ENCODE measurements at regions not wholly inside any gene's neighbourhood (a gene's known extent, or its start where the extent isn't known, plus 50 kb on each side); places are given as distances from the start of the nearest gene placed in this dataset.
"Not testable (repeated sequence)": the region's sequence is repeated elsewhere in the genome, so short reads cannot be mapped to it uniquely, and the experiment has no call there.

- in situ Hi-C loops (cut with HindIII; ENCODE audit: low sequenced_read_pairs) = no loop called here
These were observed 321.5 kb upstream of the FAM78B start for GRCh38 chr1:166488327-166488726.

- in situ Hi-C loops (cut with HindIII; ENCODE audit: low sequenced_read_pairs) = no loop called here
These were observed 322.5 kb upstream of the FAM78B start for GRCh38 chr1:166489356-166489669.

GRCh38 chr1:166489670-166490436, 323.1 kb upstream of the FAM78B start:
- in situ Hi-C loops (cut with HindIII; ENCODE audit: low sequenced_read_pairs) = no loop called here

GRCh38 chr1:166490437-166490991, 323.7 kb upstream of the FAM78B start:
- in situ Hi-C loops (cut with HindIII; ENCODE audit: low sequenced_read_pairs) = no loop called here

- in situ Hi-C loops (cut with HindIII; ENCODE audit: low sequenced_read_pairs) = not testable (repeated sequence)
These were observed 327.0 kb upstream of the FAM78B start for GRCh38 chr1:166493765-166494164.

GRCh38 chr1:166507347-166507746, 331.9 kb upstream of the POGK start:
- in situ Hi-C loops (cut with HindIII; ENCODE audit: low sequenced_read_pairs) = no loop called here

GRCh38 chr1:166511761-166512160, 327.5 kb upstream of the POGK start:
- in situ Hi-C loops (cut with HindIII; ENCODE audit: low sequenced_read_pairs) = no loop called here

- in situ Hi-C loops (cut with HindIII; ENCODE audit: low sequenced_read_pairs) = no loop called here
These were observed 325.2 kb upstream of the POGK start for GRCh38 chr1:166514067-166514466.

GRCh38 chr1:166527752-166528151, 311.5 kb upstream of the POGK start:
- in situ Hi-C loops (cut with HindIII; ENCODE audit: low sequenced_read_pairs) = no loop called here

GRCh38 chr1:166538646-166539045, 300.6 kb upstream of the POGK start:
- in situ Hi-C loops (cut with HindIII; ENCODE audit: low sequenced_read_pairs) = no loop called here

GRCh38 chr1:166544036-166544435, 295.2 kb upstream of the POGK start:
- in situ Hi-C loops (cut with HindIII; ENCODE audit: low sequenced_read_pairs) = no loop called here

- in situ Hi-C loops (cut with HindIII; ENCODE audit: low sequenced_read_pairs) = no loop called here
These were observed 294.7 kb upstream of the POGK start for GRCh38 chr1:166544561-166544960.

GRCh38 chr1:166552706-166553105, 286.6 kb upstream of the POGK start:
- in situ Hi-C loops (cut with HindIII; ENCODE audit: low sequenced_read_pairs) = loop anchor here (5.0 kb wide), 1 partner anchor 45 kb away; no protein-coding TSS in a partner anchor

GRCh38 chr1:166570954-166571353, 268.3 kb upstream of the POGK start:
- in situ Hi-C loops (cut with HindIII; ENCODE audit: low sequenced_read_pairs) = no loop called here

- in situ Hi-C loops (cut with HindIII; ENCODE audit: low sequenced_read_pairs) = no loop called here
These were observed 266.1 kb upstream of the POGK start for GRCh38 chr1:166573199-166573598.

GRCh38 chr1:166579557-166580501, 259.4 kb upstream of the POGK start:
- in situ Hi-C loops (cut with HindIII; ENCODE audit: low sequenced_read_pairs) = no loop called here

- in situ Hi-C loops (cut with HindIII; ENCODE audit: low sequenced_read_pairs) = no loop called here
These were observed 250.5 kb upstream of the POGK start for GRCh38 chr1:166588741-166589140.

- in situ Hi-C loops (cut with HindIII; ENCODE audit: low sequenced_read_pairs) = no loop called here
These were observed 249.1 kb upstream of the POGK start for GRCh38 chr1:166590161-166590560.

- in situ Hi-C loops (cut with HindIII; ENCODE audit: low sequenced_read_pairs) = loop anchor here (5.0 kb wide), 1 partner anchor 42 kb away; no protein-coding TSS in a partner anchor
These were observed 244.6 kb upstream of the POGK start for GRCh38 chr1:166594646-166595045.

GRCh38 chr1:166597516-166597915, 241.8 kb upstream of the POGK start:
- in situ Hi-C loops (cut with HindIII; ENCODE audit: low sequenced_read_pairs) = loop anchor here (5.0 kb wide), 1 partner anchor 45 kb away; no protein-coding TSS in a partner anchor

GRCh38 chr1:166600574-166600973, 238.7 kb upstream of the POGK start:
- in situ Hi-C loops (cut with HindIII; ENCODE audit: low sequenced_read_pairs) = no loop called here

All from DLD1 (cell line).